ENCODE measurements at regions not wholly inside any gene's neighbourhood (a gene's known extent, or its start where the extent isn't known, plus 50 kb on each side); places are given as distances from the start of the nearest gene placed in this dataset.

DNA sequence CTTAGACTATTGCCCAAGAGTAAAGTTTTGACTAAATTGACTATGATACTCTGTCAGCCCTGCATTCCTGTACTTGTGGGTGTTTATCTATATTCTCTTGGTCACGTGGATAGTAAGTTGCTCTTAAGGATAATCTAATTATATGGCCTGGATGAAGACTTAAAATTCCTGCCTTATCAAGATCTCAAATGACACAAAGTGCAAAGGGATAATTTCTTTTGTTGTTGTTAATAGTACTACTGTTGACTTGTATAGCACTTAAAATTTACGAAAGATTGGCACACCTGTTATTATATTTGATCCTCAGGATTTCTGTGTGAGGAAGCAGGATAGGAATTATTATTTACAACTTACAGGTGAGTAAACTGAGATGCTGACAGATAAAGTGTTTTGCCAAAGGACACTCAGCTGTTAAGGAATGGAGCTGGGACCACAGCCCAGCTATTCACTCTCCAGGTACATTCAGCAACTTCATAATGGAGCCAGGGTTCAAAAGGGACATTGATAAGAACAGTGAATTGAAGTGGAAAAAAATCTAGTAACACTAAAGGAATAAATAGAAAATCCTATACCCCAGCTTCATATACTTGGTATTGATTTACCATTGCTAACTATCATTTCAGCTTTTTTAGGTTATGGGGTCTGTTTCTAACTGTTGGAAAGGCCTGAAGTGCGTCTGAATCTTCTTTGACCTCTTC is 53.4 kb upstream of the EVL start:
- TF ChIP-seq, protein P1, sequence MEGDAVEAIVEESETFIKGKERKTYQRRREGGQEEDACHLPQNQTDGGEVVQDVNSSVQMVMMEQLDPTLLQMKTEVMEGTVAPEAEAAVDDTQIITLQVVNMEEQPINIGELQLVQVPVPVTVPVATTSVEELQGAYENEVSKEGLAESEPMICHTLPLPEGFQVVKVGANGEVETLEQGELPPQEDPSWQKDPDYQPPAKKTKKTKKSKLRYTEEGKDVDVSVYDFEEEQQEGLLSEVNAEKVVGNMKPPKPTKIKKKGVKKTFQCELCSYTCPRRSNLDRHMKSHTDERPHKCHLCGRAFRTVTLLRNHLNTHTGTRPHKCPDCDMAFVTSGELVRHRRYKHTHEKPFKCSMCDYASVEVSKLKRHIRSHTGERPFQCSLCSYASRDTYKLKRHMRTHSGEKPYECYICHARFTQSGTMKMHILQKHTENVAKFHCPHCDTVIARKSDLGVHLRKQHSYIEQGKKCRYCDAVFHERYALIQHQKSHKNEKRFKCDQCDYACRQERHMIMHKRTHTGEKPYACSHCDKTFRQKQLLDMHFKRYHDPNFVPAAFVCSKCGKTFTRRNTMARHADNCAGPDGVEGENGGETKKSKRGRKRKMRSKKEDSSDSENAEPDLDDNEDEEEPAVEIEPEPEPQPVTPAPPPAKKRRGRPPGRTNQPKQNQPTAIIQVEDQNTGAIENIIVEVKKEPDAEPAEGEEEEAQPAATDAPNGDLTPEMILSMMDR (IDR thresholded peaks at IDR 0.05; ENCODE audit: borderline replicate concordance, control extremely low read depth, extremely low read depth, insufficient read depth, missing control alignments): no peak
- in situ Hi-C loops (cut with MboI; ENCODE audit: low sequenced_read_pairs, unreplicated experiment): no loop called here
- DNase-seq (ENCODE audit: low spot score): no peak

DNA sequence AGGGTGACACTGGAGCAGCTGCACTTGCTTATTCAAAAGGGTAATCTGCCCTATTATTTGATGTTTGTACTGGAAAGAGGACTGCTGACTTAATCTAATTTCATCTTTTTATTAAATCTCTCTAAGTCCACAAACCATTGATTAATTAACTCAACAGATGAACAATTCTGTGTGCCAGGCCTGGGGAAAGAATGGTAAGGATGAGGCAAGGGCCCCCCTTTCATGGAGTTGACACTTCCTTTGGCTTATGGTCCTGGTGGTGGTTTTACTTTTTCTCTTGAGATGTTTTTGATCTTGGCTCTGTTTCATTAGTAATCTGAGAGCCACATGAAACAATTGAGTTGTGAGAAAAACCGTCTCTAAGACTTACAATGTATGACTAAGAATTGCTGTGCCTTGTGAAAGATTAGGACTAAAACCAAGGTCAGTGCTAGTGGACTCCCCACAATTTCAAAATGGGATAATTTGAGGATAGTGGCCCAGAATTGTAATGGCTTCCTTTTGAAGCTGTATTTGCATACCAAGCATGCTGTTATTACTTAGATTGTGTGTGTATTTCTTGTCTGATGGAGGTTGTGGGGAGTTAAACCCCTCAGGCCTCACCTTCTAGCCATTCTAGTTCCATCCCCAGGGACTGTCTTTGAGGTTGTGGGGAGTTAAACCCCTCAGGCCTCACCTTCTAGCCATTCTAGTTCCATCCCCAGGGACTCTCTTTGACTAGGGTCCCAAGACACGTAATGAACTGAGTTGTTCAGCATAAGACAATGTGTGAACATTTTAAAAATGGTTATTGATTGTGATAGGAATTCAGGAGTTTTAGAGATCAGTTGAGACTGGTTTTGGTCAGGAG is 52.5 kb upstream of the EVL start:
- no peak for DNase-seq (ENCODE audit: low spot score)
- in situ Hi-C loops (cut with MboI; ENCODE audit: low sequenced_read_pairs, unreplicated experiment): no loop called here

DNA sequence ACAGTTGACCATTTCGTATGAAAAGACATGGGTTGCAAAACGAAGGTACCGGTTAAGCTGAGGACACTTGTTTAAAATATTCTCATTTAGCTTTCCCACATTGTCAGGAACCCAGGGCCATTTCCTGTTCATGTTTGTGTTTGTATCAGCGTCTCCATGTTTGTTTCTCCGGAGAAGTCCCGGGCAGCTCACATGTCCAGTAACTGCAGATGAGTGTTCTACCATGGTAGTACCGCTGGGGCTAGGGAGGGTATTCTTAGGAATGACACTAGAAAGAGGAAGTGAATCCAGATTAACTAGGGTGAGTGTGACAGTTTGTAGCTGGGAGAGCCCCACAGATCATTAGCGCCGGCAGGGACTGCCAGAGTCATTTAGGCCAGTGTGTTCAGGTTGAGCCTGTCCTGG is 50.0 kb upstream of the EVL start:
- TF ChIP-seq, protein P1 (IDR thresholded peaks at IDR 0.05; ENCODE audit: borderline replicate concordance, control extremely low read depth, extremely low read depth, insufficient read depth, missing control alignments): no peak
- peak; percentile 64 for DNase-seq (ENCODE audit: low spot score)
- in situ Hi-C loops (cut with MboI; ENCODE audit: low sequenced_read_pairs, unreplicated experiment): no loop called here

More for the DNA sequence above, 52.5 kb upstream of the EVL start:
- TF ChIP-seq, protein P1 (IDR thresholded peaks at IDR 0.05; ENCODE audit: borderline replicate concordance, control extremely low read depth, extremely low read depth, insufficient read depth, missing control alignments): no peak

Measured in GM13976 (cell line).